ENCODE measurements at regions not wholly inside any gene's neighbourhood (a gene's known extent, or its start where the extent isn't known, plus 50 kb on each side); places are given as distances from the start of the nearest gene placed in this dataset.

- TF ChIP-seq CTCF (IDR thresholded peaks at IDR 0.05) (no peak), POLR2A (IDR thresholded peaks at IDR 0.05) (no peak)
Measured at GRCh38 chr3:30550246-30550645, 56.2 kb upstream of the TGFBR2 start.
